Midbrain (tissue), 1 donor: ENCODE measurements at regions not wholly inside any gene's neighbourhood (a gene's known extent, or its start where the extent isn't known, plus 50 kb on each side); places are given as distances from the start of the nearest gene placed in this dataset.

Source experiments
- DNase-seq: peaks from one replicate; lab custom pipeline; 2025; lab: John Stamatoyannopoulos, UW

- DNase-seq = no peak
Observed at GRCh38 chr21:16304174-16305095, 574.7 kb downstream of the USP25 start.

GRCh38 chr21:16305686-16306085, 575.9 kb downstream of the USP25 start:
- peak; percentile 59 for DNase-seq

- no peak for DNase-seq
Observed at GRCh38 chr21:16307256-16307655, 577.5 kb downstream of the USP25 start.

- peak; percentile 57 for DNase-seq
Observed at GRCh38 chr21:16308269-16308668, 578.5 kb downstream of the USP25 start.

- peak; percentile 57 for DNase-seq
Observed at GRCh38 chr21:16309250-16309971, 579.6 kb downstream of the USP25 start.

GRCh38 chr21:16310176-16310575, 580.4 kb downstream of the USP25 start:
- peak; percentile 45 for DNase-seq

GRCh38 chr21:16311229-16311628, 581.4 kb downstream of the USP25 start:
- DNase-seq = no peak

- DNase-seq = no peak
Observed at GRCh38 chr21:16312321-16312720, 582.5 kb downstream of the USP25 start.

- DNase-seq = no peak
Observed at GRCh38 chr21:16315223-16315622, 585.4 kb downstream of the USP25 start.

GRCh38 chr21:16318651-16319300, 589.0 kb downstream of the USP25 start:
- no peak for DNase-seq

- no peak for DNase-seq
Observed at GRCh38 chr21:16320110-16320509, 590.3 kb downstream of the USP25 start.

- DNase-seq = no peak
Observed at GRCh38 chr21:16322454-16322853, 592.7 kb downstream of the USP25 start.

- DNase-seq = no peak
Observed at GRCh38 chr21:16323596-16323995, 593.8 kb downstream of the USP25 start.

GRCh38 chr21:16324630-16325029, 594.8 kb downstream of the USP25 start:
- DNase-seq = no peak

GRCh38 chr21:16330082-16330907, 600.5 kb downstream of the USP25 start:
- peak; percentile 94 for DNase-seq

- no peak for DNase-seq
Observed at GRCh38 chr21:16330908-16331268, 601.1 kb downstream of the USP25 start.

- DNase-seq = no peak
Observed at GRCh38 chr21:16337266-16337665, 607.5 kb downstream of the USP25 start.

- DNase-seq = no peak
Observed at GRCh38 chr21:16342932-16343331, 613.1 kb downstream of the USP25 start.

GRCh38 chr21:16343776-16344175, 614.0 kb downstream of the USP25 start:
- no peak for DNase-seq

- DNase-seq = no peak
Observed at GRCh38 chr21:16345757-16346156, 616.0 kb downstream of the USP25 start.

- DNase-seq = no peak
Observed at GRCh38 chr21:16347223-16347622, 617.4 kb downstream of the USP25 start.

- no peak for DNase-seq
Observed at GRCh38 chr21:16353764-16354163, 624.0 kb downstream of the USP25 start.
